OCI-LY7 (cell line): ENCODE measurements at regions not wholly inside any gene's neighbourhood (a gene's known extent, or its start where the extent isn't known, plus 50 kb on each side); places are given as distances from the start of the nearest gene placed in this dataset.

ENCODE experiments used
- BruUV-seq: library from RNA; stranded (reverse); fragments of 400-500 nt; replicated peaks from 2 replicates; lab custom pipeline; 2021; lab: Mats Ljungman, UMichigan
- CTCF ChIA-PET: fragments of 300-600 bp; sonication (Branson Sonifier 250); formaldehyde crosslinking; loops from one replicate; lab custom pipeline; 2022; ENCODE audit warnings: antibody characterized with exemption; ENCODE audit not compliant: unreplicated experiment; lab: Charles Lee
- POLR2A ChIA-PET: fragments of 300-600 bp; sonication (Branson Sonifier 250); formaldehyde crosslinking; loops from one replicate; lab custom pipeline; 2022; ENCODE audit warnings: antibody characterized with exemption; lab: Charles Lee
- DNase-seq: peaks from one replicate; pipeline ENCODE4 v3.0.0-alpha.2; 2015; ENCODE audit warnings: low spot score
- H2AFZ ChIP-seq: fragments of 200-600 bp; sonication (generic), shearing (Covaris generic); 2 replicates; pipeline ENCODE4 v1.6.1; 2014; ENCODE audit warnings: mild to moderate bottlenecking, antibody characterized with exemption, low read length, moderate library complexity
- H3K27ac ChIP-seq: fragments of 200-600 bp; sonication (generic); 2 replicates; pipeline ENCODE4 v1.5.1; 2014; ENCODE audit warnings: mixed run types, low read depth, mild to moderate bottlenecking, moderate library complexity, low read length, inconsistent platforms; ENCODE audit not compliant: poor library complexity, severe bottlenecking
- H3K36me3 ChIP-seq: fragments of 200-600 bp; sonication (generic); 2 replicates; pipeline ENCODE4 v1.6.1; 2014; ENCODE audit warnings: mild to moderate bottlenecking, antibody characterized with exemption, low read length, moderate library complexity, mixed read lengths; ENCODE audit not compliant: insufficient read depth
- H3K4me1 ChIP-seq: fragments of 200-600 bp; sonication (generic); 2 replicates; pipeline ENCODE4 v1.5.1; 2014; ENCODE audit warnings: mild to moderate bottlenecking, low read length; ENCODE audit not compliant: insufficient read depth, poor library complexity, severe bottlenecking
- H3K4me2 ChIP-seq: fragments of 200-600 bp; sonication (generic); 2 replicates; pipeline ENCODE4 v1.6.1; 2014; ENCODE audit warnings: mild to moderate bottlenecking, low read length
- H3K4me3 ChIP-seq: fragments of 200-600 bp; sonication (generic); 2 replicates; pipeline ENCODE4 v1.5.1; 2014; ENCODE audit warnings: mild to moderate bottlenecking, low read depth, low read length; ENCODE audit not compliant: poor library complexity, severe bottlenecking
- H3K79me2 ChIP-seq: fragments of 200-600 bp; sonication (generic); 2 replicates; pipeline ENCODE4 v1.6.1; 2016; ENCODE audit warnings: low read depth, mild to moderate bottlenecking, low read length, moderate library complexity, mixed read lengths; ENCODE audit not compliant: insufficient read depth
- H3K9me2 ChIP-seq: fragments of 200-600 bp; sonication (generic); 2 replicates; pipeline ENCODE4 v1.6.1; 2016; ENCODE audit warnings: mild to moderate bottlenecking, low read length, mixed read lengths; ENCODE audit not compliant: insufficient read depth
- H3K9me3 ChIP-seq: fragments of 200-600 bp; sonication (generic); 2 replicates; pipeline ENCODE4 v1.6.1; 2014; ENCODE audit warnings: mild to moderate bottlenecking, mixed run types, low read length, mixed read lengths
- H4K20me1 ChIP-seq: fragments of 200-600 bp; sonication (generic); 2 replicates; pipeline ENCODE4 v1.6.1; 2014; ENCODE audit warnings: mild to moderate bottlenecking, antibody characterized with exemption, low read length, moderate library complexity, mixed read lengths; ENCODE audit not compliant: insufficient read depth
- EZH2phosphoT487 ChIP-seq: fragments of 200-600 bp; sonication (generic); IDR thresholded peaks from 2 replicates; pipeline ENCODE4 v1.6.1; 2018; ENCODE audit warnings: low read depth, borderline replicate concordance, mild to moderate bottlenecking, mixed run types, antibody characterized with exemption, low read length, moderate library complexity, mixed read lengths
- intact Hi-C: fragments of 100-400 bp; cut with micrococcal nuclease; formaldehyde crosslinking; loops from one replicate; pipeline ENCODE4 v1.10.0; 2022; ENCODE audit not compliant: unreplicated experiment
- TF ChIP-seq, protein P1 (sequence below): fragments of 200-600 bp; sonication (generic); conservative IDR thresholded peaks from 2 replicates; pipeline ENCODE4 v1.5.1; 2014; ENCODE audit warnings: mild to moderate bottlenecking, antibody characterized with exemption, low read length, moderate library complexity, mixed read lengths

GRCh38 chr2:128608921-128609880 is 290.5 kb upstream of the HS6ST1 start:
- intact Hi-C loops: no loop called here

DNA sequence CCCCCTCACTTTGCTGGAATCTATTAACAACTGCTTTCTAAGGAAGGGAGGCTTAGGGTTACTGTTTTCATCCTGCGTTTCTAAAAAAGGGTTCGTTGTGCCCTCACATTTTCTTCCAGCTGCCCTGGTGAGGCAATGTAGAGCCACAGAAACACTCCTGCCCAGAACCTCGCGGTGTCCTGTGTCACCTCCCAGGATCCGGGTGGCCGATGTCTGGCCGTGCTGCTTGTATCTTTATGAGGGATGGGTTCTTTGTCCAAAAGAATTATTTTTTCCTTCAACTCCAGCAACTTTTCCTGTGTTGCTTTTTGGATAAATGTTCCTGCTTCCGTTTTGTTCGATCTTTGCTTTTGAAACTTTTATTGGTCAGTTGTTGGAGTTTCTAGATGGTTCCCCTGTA is 291.8 kb upstream of the HS6ST1 start:
- no peaks in the 10 kb centered on the region for H3K9me3 ChIP-seq
- no peaks in the 10 kb centered on the region for H3K36me3 ChIP-seq
- no peaks in the 10 kb centered on the region for H3K9me2 ChIP-seq
- no peak overlapping the region for H3K27ac ChIP-seq
- ChIA-PET CTCF (no interaction called here), POLR2A (no interaction called here)
- no peaks in the 10 kb centered on the region for H4K20me1 ChIP-seq
- H3K79me2 ChIP-seq: no peaks in the 10 kb centered on the region
- no peak overlapping the region for H3K4me3 ChIP-seq
- no peak overlapping the region for H3K4me2 ChIP-seq
- no peak for DNase-seq
- no peak for TF ChIP-seq EZH2phosphoT487
- BruUV-seq: no TSS peak
- no peak overlapping the region for H2AFZ ChIP-seq
- intact Hi-C loops: no loop called here
- H3K4me1 ChIP-seq: no peaks in the 10 kb centered on the region

More at GRCh38 chr2:128608921-128609880, 290.5 kb upstream of the HS6ST1 start:
- ChIA-PET CTCF (no interaction called here), POLR2A (interaction anchor here (1.0 kb wide), 1 partner anchor 99 kb away, joined by 3 read pairs; no protein-coding TSS in a partner anchor)
- DNase-seq: no peak
- no peak overlapping the region for H3K4me2 ChIP-seq
- TF ChIP-seq, protein P1, sequence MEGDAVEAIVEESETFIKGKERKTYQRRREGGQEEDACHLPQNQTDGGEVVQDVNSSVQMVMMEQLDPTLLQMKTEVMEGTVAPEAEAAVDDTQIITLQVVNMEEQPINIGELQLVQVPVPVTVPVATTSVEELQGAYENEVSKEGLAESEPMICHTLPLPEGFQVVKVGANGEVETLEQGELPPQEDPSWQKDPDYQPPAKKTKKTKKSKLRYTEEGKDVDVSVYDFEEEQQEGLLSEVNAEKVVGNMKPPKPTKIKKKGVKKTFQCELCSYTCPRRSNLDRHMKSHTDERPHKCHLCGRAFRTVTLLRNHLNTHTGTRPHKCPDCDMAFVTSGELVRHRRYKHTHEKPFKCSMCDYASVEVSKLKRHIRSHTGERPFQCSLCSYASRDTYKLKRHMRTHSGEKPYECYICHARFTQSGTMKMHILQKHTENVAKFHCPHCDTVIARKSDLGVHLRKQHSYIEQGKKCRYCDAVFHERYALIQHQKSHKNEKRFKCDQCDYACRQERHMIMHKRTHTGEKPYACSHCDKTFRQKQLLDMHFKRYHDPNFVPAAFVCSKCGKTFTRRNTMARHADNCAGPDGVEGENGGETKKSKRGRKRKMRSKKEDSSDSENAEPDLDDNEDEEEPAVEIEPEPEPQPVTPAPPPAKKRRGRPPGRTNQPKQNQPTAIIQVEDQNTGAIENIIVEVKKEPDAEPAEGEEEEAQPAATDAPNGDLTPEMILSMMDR: no peak
- TF ChIP-seq EZH2phosphoT487: no peak
- no peaks in the 10 kb centered on the region for H3K9me3 ChIP-seq
- H3K79me2 ChIP-seq: no peaks in the 10 kb centered on the region
- no TSS peak for BruUV-seq
- no peak overlapping the region for H3K27ac ChIP-seq
- H3K4me1 ChIP-seq: no peaks in the 10 kb centered on the region
- no peak overlapping the region for H3K4me3 ChIP-seq
- no peaks in the 10 kb centered on the region for H3K36me3 ChIP-seq
- no peak overlapping the region for H2AFZ ChIP-seq
- no peaks in the 10 kb centered on the region for H4K20me1 ChIP-seq
- no peaks in the 10 kb centered on the region for H3K9me2 ChIP-seq

GRCh38 chr2:128611421-128612320 is 293.0 kb upstream of the HS6ST1 start:
- Histone ChIP-seq H2AFZ (no peak overlapping the region), H3K4me1 (no peaks in the 10 kb centered on the region), H3K36me3 (no peaks in the 10 kb centered on the region), H3K9me3 (no peaks in the 10 kb centered on the region), H3K9me2 (no peaks in the 10 kb centered on the region), H4K20me1 (no peaks in the 10 kb centered on the region), H3K27ac (no peak overlapping the region), H3K4me3 (no peak overlapping the region), H3K79me2 (no peaks in the 10 kb centered on the region), H3K4me2 (no peak overlapping the region)
- BruUV-seq: no TSS peak
- TF ChIP-seq, protein P1: no peak
- no peak for TF ChIP-seq EZH2phosphoT487
- intact Hi-C loops: no loop called here
- ChIA-PET CTCF (no interaction called here), POLR2A (no interaction called here)
- DNase-seq: no peak
